ENCODE measurements at regions not wholly inside any gene's neighbourhood (a gene's known extent, or its start where the extent isn't known, plus 50 kb on each side); places are given as distances from the start of the nearest gene placed in this dataset.
"Not testable (repeated sequence)": the region's sequence is repeated elsewhere in the genome, so short reads cannot be mapped to it uniquely, and the experiment has no call there.

DNA sequence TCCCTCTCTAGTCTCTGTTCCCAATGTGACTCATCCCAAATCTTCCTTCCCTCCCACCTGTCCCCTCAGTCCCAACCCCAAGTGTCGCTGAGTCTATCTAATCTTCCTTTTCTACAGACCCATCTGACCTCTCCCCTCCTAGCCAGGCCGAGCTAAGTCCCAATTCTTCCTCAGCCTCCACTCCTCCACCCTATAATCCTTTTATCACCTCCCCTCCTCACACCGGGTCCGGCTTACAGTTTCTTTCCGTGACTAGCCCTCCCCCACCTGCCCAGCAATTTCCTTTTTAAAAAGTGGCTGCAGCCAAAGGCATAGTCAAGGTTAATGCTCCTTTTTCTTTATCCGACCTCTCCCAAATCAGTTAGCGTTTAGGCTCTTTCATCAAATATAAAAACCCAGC is 541.0 kb upstream of the CRIM1 start:
- DNase-seq = not testable (repeated sequence)

DNA sequence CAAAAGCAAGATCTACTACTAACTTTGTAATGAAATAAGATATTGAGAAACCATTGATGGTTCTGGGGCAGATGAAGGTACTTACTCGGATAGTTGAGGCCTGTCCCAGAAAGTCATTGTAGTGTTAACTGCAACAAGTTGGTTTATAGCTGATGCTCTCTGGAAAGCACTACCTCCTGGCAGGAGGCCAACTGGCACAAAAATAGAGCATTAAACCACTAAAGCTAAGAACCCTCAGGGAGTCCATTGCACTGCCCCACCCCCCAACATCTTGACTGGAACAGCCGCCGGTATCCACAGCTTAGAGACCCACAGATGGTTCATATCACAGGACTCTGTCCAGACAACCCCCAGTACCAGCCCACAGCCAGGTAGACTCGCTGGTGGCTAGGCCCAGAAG is 552.5 kb upstream of the CRIM1 start:
- DNase-seq = no peak

DNA sequence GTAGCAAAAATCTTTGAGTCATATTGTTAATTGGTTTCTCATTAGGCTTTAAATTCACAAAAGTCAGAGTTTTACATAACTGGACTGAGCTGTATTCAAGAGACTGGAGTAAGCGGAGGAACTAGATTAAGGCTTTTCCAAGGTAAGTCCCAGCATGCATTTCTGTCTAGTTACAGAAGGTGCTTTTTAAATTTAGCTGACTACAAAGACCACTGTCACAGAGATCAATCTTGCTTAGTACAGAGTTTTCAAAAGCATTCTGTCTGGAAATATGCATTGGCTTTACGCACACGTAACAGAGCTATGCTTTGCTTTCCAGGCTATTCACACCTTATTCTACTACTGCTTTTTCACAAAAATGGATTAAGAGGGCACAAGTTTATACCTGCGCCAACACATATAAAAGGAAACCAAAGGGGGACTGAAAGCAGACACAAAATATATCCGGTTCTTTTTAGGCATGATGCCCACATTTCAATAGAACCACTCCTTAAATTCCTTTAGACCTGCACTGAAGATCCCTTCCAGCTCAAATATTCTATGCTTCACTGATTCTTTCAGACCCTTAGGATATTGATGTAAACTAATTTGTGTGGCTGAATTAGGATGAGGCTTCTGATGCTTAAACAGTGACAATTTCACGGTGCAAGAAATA is 560.7 kb upstream of the CRIM1 start:
- DNase-seq = no peak

DNA sequence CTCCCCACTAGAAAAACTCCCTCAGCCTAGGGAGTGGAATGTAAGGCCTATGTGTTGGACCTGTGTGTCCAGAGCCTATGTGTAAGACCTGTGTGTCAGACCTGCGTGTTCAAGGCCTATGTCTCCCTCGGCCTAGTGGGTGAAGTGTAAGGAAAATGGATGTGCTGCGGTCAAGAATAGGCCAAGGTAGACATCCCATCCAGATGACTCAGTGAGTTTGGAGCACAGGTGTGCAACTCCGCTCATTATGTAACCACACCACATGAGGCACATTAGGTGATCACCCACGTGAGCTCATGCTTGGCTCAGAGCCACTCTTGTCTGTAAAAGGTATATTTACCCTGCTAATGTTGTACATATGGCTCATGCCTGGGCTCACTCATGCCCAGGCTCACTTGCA is 565.3 kb upstream of the CRIM1 start:
- no peak for DNase-seq

DNA sequence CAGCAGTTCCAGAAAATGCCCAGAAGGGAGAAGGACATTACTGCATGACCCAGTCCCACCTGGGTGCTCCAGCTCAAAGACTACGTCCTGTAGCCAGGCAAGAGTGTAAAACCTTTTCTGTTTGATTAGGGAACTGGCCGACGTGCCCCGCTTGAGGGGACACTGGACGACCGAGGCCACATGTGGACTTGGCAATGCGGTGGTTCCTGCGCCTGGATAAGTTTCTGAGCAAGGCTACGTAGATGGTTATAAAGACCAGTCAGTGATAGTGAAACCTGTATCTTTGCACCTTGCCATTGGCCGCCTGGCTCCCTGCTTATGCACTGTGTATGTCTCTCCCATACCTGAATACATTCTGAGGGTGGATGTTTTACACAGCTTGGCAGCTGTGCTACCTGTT is 567.0 kb upstream of the CRIM1 start:
- DNase-seq = no peak

DNA sequence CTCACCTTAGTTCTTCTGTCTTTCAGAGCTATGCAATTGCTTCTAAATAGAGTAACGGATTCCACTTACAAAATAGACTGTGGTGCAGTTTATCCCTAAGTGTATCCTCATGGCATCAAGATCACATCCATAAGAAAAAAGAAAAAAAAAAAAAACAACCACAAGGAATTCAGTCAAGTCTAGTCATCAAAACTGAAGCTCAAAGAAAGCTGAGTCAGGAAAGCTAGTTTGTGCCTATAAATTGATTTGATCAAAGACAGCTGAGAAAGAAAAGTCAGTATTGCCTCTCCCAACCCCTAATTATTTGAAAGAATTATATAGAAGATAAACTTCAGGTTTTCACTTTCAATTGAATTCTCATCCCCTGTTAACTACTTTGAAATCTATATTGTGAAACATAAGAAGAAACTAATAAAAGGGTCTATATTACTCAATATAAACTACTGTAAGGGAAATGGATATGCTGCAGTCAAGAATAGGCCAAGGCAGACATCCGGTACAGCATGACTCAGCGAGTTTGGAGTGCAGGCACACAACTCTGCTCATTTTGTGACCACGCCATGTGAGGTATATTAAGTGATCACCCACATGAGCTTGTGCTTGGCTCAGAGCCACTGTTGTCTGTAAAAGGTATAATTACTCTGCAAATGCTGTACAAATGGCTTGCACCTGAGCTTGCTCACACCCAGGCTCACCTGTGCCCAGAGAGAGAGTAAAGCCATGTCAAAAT is 568.1 kb upstream of the CRIM1 start:
- no peak for DNase-seq

DNA sequence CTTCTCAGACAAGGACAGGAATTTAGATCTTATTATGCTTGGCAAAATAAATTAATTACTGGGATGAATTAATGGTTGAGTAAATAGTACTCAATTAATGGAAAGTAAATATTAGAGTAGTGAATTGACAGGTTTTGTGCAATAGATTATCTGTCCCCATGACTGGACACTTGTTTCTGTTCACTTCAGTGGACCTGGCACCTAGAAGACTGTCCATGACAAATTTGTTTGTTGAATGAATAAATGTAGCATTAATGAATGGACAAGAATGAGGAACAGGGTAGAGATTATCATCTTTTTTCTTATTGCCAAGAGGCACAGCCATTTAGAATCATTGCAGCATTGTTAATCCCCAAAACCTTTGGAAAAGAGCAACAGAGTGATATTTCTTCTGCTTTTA is 570.0 kb upstream of the CRIM1 start:
- no peak for DNase-seq

DNA sequence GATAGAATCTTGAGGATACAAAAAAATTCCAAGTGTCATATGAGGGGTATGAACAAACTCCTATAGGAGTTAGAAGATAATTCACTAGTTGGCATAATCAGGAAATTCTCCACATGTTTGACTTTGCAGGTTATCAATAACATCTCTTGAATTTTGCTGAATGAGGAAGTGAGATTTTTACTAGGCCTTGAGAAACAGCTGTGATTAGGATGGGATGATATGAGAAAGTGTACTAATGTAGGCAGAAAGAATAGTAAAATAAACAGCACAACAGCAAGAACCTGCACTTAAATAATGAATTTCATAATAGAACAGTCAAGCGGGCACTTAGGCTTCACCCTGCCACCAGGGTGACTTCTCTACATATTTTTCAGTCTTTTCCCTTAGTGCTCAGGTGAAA is 570.8 kb upstream of the CRIM1 start:
- no peak for DNase-seq

DNA sequence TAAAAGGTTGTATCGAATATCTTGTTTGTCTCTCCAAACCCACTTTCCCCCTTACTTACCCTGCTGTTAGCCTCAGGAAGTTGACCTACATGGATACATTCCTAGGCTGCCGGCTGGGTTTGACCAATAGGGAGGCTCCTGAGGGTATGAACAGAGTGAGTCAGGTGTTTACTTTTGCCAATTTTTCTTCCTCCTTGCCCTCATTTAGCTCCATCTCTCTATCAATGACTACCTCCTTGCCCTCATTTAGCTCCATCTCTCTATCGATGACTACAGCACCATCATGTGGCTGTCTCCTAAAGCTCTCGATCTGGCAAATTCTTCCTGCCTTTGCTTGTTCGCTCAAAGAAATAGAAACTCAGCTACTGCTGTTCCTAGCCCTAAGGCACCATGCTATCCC is 571.9 kb upstream of the CRIM1 start:
- no peak for DNase-seq

DNA sequence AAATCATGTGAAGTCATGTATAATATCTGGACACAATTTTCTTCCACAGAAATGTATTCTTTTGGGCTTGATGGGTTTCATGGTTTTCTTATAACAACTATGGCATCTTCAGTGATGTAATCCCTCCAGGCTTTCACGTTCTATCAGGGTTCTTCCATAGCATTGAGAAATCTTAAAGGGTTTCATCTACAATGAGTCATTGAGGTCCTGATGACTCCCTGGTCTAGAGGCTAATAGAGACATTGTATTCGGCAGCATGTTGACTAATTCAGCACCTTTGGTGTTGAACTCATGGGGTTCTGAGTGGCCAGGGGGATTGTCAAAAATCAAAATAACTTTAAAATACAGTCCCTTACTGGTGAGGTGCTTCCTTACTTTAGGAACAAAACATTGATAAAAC is 614.0 kb upstream of the CRIM1 start:
- no peak for DNase-seq

DNA sequence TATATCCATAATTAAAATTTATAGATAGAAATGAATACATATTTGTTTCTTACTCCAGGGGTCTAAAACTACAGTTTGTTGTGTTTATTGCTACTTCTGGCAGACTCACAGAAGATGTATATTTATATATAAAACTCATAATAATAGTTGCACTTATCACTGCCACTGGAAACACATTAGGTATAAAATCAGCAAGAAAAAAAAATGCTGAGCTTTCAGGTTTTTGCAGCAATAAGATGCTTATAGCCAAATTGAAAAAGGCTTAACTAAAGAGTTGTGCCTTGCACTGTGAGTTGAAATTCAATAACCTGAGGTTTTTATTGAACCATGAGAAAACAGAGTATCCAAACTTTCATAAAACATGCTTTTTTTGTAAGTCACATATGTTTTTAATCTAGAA is 623.9 kb upstream of the CRIM1 start:
- DNase-seq = no peak

DNA sequence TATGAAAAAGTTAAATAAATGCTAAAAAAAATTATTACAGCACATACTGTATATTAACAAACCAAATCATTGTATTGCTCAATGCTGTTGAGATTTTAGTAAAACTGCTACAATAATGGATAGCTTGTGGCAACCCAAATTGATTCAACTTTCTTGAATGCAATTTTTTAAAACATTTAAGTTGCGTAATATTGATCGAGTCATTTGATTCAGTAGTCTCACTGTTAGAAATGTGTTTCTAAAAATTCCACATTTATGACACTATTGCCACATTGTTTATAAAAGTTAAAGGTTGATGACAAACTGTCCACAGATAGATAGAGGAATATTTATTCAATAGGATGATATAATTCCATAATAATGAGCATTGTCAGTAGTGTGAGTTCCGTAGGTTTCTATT is 640.7 kb upstream of the CRIM1 start:
- no peak for DNase-seq

DNA sequence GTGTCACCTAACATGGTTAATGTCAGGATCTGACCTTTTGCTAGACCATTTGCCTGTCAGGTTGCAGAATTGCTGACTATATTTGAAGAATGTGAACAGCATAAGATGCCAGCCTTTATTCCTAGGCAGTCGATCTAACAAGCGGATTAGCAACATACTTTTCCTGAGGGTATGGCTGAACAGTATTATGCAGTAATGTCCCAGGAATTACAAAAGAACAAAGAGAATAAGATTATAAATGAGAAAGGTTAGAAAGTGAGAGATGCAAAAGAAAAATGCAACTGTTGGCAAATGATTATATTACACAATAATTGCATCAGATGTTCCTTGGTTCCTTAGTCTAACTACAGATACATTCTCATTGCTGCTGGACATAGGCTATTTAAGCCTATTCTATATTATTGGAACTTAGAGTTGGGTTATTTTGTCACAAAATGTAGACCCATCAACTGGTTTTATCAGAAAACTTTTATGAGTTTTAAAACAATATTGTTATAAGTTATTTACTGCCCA is 647.1 kb upstream of the CRIM1 start:
- DNase-seq = no peak

DNA sequence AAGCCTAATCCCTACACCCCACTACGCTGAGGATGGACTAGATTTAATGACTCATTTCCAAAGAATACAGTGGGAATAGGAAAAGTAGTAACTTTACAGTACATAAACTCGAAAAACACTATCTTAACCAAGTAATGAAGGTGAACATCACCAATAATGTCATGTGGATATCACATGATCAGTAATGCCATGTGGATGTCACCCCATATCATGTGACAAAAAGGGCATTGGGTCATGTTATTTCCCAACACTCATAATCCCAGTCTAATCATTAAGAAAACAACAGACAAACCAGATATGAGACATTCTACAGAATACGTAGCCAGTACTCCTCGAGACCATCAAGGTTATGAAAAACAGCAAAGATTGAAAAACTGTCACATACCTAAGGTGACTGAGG is 667.3 kb upstream of the CRIM1 start:
- DNase-seq = no peak

DNA sequence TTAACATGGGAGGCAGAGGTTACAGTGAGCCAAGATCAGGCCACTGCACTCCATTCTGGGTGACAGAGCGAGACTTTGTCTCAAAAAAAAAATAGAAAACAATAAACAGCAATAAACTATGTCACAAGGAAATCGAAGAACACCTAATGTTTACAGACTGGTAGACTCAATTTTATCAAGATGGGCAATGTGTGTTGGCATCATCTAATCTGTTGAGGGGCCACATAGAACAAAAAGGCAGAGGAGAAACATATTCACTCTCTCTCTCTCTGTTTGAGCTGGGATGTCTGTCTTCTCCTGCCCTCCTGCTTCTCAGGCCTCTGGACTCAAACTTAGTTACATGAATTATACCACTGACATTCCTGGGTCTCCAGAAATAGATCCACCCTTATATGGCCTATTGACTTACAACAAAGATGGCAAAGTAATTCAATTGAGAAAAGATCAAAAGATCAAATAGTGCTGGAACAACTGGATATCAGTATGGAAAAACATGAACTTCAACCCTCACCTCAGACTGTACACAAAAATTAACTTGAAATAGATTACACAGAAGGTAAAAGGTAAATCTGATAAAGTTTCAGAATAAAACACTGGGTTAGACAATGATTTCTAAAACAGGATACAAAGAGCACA is 703.8 kb upstream of the CRIM1 start:
- DNase-seq = no peak

DNA sequence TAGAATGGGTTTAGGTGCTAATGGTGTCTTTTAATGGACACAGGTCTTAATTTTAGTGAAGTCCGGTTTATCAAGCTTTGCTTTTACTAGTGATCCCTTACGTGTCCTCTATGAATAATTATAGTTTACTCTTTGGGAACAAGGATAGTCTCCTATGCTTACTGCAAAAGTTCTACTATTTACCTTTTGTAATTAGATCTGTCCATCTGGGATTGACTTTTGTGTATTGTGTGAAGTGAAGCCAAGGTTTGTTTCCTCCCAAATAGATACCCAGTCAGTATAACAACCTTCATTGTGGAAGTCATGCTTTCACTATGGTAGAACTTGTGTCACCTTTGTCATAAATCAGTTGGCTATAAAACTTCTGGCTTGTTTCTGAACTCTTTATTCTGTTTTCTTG is 740.9 kb upstream of the CRIM1 start:
- no peak for DNase-seq

DNA sequence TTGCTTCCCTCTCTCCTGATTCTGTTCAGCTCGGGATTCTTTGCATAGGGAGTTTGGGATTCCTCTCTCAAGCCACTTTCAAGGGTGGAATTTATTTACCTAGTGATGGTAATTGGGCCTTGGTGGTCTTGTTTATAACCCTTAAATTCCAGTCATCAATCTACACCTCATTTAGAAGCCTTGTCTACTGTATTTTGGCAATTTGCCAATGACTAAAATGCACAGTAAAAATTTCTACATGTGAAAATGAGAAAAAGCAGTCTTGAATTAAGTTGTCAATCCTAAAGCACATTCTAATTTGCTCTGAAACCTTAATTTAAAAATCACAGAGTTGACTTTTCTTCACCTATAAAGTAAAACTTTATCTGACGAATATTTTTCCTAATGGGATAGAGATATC is 749.2 kb upstream of the CRIM1 start:
- no peak for DNase-seq

DNA sequence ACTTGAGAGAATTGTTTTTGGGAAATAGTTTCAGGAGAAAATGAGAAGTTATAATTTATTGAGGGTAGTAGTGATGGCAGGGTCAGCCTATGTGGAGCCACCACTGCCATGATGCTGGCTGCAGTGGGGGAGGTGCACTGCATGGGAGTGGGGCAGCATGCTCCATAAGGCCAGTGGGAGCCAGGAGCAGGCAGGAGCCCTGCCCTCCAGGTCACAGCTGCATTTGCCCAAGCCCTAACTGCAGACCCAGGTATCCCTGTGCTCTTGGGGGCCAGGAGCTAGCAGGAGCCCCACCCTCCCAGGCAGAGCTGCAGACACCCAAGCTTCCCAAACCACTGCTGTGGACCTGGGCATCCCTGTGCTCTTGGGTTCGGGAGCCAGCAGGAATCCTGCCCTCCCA is 757.3 kb upstream of the CRIM1 start:
- no peak for DNase-seq

DNA sequence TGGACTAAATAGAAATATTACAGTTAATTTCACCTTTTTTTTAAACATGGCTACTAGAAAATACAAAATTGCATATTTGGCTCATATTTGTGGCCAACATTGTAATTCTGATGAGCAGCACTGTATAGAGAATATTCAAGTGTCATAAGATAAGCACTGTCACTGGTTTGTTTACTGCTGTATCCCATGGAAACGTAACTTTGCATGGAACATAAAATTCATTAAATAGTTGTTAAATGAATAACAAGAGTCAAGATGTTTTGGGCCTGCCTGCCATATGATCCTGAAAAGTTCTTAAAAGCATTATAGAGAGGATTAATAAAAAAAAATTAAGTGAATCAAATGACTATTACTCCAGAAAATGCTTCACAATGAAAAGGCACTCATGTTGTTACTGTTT is 763.7 kb upstream of the CRIM1 start:
- DNase-seq = no peak

DNA sequence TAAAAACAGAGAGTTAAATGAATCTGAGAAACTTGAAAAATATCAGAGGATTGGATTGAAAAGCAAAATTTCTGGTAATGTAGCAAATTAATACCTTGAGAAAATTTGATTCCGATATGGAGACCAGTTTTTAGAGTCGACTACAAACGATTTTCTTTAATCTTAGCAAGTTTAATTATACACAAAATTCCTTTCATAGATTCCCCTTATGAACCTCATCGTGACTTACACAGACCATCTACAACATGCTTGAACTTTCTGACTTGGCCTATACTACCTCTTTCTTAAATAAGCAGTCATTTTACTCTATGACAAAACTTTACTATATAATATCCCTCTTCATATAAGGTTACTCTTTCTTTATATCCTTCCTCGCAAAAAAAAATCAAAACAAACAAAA is 769.6 kb upstream of the CRIM1 start:
- DNase-seq = no peak

DNA sequence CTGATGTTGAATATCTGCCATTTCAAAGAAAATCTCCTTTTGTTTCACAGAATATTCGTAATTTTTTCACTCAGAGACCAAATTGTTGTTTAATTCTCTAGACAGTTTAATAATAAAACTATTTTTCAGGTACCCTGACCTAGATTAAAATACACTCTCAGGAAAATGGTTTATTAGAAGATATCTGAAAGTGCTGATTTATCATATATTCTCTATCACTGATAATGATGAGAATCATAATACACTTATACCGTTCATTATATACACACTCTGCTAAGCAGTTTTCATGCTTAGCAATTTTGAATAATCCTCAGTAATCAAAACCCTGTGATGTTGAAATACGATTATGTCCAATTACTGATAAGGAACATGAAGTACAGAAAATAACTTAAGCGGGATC is 772.9 kb upstream of the CRIM1 start:
- DNase-seq = no peak

DNA sequence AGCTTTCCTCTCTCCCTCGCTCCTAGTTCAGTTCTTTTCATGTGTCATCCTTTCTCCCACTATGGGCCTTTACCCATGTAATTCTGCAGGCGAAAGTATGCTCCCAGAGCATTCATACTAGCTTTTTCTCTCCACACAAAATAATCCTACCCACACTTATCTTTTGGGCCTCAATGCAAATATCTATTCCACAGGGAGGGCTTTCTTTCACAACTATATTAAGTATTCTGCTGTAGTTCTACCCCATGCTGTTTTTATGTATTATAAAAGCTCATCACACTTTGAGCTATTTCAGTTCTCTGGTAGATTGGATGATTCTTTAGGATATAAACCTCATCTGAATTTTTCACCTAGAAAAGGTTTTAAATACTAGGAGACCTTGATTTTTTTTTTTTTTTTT is 774.6 kb upstream of the CRIM1 start:
- DNase-seq = no peak

DNA sequence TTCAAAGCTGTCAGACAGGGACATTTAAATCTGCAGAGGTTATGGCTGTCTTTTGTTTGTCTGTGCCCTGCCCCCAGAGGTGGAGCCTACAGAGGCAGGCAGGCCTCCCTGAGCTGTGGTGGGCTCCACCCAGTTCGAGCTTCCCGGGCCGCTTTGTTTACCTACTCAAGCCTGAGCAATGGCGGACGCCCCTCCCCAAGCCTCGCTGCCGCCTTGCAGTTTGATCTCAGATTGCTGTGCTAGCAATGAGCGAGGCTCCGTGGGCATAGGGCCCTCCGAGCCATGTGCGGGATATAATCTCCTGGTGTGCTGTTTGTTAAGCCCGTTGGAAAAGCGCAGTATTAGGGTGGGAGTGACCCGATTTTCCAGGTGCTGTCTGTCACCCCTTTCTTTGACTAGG is 787.0 kb upstream of the CRIM1 start:
- not testable (repeated sequence) for DNase-seq

Measured in muscle of back (tissue), 3 donors.